ENCODE measurements at regions not wholly inside any gene's neighbourhood (a gene's known extent, or its start where the extent isn't known, plus 50 kb on each side); places are given as distances from the start of the nearest gene placed in this dataset.

DNA sequence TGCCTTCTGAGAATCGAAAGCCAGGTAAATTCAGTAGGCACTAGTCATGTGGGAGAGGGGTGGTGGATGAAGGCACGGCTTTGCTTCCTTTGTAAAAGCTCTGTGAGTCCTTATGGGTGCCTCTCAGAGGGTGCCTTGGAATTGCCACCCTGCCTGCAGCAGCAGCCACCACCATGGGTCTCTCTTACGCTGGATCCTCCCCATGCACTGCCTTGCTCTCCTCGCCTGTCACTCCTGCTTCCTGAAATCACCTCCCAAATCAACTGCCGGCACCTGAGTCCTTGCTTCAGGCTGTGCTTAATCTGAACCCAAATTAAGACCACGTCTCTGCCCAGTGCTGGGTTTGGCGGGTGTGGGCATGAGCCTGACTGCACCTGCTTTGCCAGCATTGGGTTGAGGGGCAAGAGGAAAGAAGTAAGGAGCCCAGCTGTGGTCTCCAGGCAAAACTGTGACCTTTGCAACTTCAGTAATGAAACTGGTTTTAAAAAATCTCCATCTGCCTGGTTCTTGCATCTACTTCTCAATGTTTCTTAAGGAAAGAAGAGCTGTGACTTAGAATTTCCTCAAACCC lies 55.9 kb upstream of the CLMN start:
- Mint-ChIP-seq H3K4me1 (ENCODE audit: unreplicated experiment) (no peaks in the 10 kb centered on the region), H3K9me3 (peaks cover 11% of the 10 kb centered on the region), H3K27ac (no peak overlapping the region), H3K27me3 (peaks cover 27% of the 10 kb centered on the region), H3K4me3 (no peak overlapping the region), H3K36me3 (peaks cover 3% of the 10 kb centered on the region)
- TF ChIP-seq, protein P1, sequence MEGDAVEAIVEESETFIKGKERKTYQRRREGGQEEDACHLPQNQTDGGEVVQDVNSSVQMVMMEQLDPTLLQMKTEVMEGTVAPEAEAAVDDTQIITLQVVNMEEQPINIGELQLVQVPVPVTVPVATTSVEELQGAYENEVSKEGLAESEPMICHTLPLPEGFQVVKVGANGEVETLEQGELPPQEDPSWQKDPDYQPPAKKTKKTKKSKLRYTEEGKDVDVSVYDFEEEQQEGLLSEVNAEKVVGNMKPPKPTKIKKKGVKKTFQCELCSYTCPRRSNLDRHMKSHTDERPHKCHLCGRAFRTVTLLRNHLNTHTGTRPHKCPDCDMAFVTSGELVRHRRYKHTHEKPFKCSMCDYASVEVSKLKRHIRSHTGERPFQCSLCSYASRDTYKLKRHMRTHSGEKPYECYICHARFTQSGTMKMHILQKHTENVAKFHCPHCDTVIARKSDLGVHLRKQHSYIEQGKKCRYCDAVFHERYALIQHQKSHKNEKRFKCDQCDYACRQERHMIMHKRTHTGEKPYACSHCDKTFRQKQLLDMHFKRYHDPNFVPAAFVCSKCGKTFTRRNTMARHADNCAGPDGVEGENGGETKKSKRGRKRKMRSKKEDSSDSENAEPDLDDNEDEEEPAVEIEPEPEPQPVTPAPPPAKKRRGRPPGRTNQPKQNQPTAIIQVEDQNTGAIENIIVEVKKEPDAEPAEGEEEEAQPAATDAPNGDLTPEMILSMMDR (conservative IDR thresholded peaks at IDR 0.05) = no peak
- DNase-seq (ENCODE audit: extremely low spot score, unreplicated experiment) = no peak

DNA sequence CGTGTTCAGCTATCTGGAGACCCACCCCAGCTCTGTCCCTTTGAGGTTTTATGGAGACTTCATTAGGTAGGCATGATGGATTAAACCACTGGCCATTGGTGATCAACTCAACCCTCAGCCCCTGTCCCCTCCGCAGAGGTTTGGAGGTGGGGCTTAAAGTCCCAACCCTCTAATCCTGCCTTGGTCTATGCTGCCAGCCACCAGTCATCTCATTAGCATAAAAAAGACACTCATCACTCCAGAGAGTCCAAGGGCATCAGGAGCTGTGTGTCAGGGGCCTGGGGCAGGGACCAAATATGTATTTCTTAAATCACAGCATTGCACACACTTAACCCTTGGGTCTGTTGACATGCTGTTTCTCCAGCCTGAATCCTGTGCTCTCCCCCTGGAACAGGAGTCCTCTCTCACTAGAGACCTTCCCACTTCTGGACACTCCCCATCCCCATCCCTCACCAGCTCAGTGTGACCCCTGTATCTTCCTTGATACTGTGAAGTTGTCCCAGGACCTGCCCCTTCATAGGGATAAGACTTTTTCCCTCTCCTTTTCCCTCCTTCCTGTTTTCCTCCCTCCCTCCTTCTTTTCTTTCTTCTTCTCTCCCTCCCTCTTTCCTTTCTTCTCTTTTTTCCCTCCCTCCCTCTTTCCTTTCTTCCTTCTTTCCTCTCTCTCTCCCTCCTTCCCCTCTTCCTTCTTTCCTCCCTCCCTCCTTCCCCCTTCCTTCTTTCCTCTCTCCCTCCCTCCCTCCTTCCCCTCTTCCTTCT lies 54.7 kb upstream of the CLMN start:
- no peaks in the 10 kb centered on the region for H3K36me3 Mint-ChIP-seq

DNA sequence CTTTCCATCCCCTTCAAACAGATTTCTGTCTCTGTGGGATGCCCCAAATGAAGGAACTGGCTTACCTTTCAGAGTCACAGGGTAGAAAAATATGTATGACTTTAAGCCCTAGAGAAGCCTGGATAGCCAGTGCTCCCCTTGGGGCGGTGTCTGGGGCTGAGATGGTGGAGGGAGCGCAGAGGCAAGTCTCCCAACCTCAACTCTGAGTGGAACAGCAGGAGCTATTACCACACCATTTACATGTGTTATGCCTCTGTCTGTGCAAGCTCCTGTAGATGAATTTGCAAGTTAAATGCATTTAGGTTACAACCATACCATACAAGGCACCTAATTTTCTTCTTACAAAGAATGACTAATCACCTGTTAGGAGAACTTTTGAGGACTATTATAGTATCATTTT lies 50.4 kb upstream of the CLMN start:
- no peaks in the 10 kb centered on the region for H3K4me1 Mint-ChIP-seq (ENCODE audit: unreplicated experiment)
- no peaks in the 10 kb centered on the region for H3K9me3 Mint-ChIP-seq
- no peaks in the 10 kb centered on the region for H3K36me3 Mint-ChIP-seq
- no peak overlapping the region for H3K27ac Mint-ChIP-seq
- TF ChIP-seq, protein P1 (conservative IDR thresholded peaks at IDR 0.05) = no peak
- H3K4me3 Mint-ChIP-seq = no peak overlapping the region
- H3K27me3 Mint-ChIP-seq = peaks cover 12% of the 10 kb centered on the region
- no peak for DNase-seq (ENCODE audit: extremely low spot score, unreplicated experiment)

More for the DNA sequence above, 54.7 kb upstream of the CLMN start:
- no peak for DNase-seq (ENCODE audit: extremely low spot score, unreplicated experiment)
- TF ChIP-seq, protein P1 (conservative IDR thresholded peaks at IDR 0.05) = no peak
- Mint-ChIP-seq H3K27ac (no peak overlapping the region), H3K27me3 (peaks cover 27% of the 10 kb centered on the region), H3K4me3 (no peak overlapping the region), H3K9me3 (peaks cover 1% of the 10 kb centered on the region), H3K4me1 (ENCODE audit: unreplicated experiment) (no peaks in the 10 kb centered on the region)
